Hepatocyte (in vitro differentiated cells): ENCODE measurements at regions not wholly inside any gene's neighbourhood (a gene's known extent, or its start where the extent isn't known, plus 50 kb on each side); places are given as distances from the start of the nearest gene placed in this dataset.

Source experiments
- EZH2 ChIP-seq: fragments of 200-600 bp; sonication (generic); IDR thresholded peaks from 2 replicates; pipeline ENCODE4 v1.6.1; 2016; ENCODE audit warnings: antibody characterized with exemption, mild to moderate bottlenecking, borderline replicate concordance
- EZH2phosphoT487 ChIP-seq: fragments of 200-600 bp; sonication (generic); IDR thresholded peaks from one replicate; pipeline ENCODE4 v1.6.1; 2018; ENCODE audit warnings: antibody characterized with exemption, mild to moderate bottlenecking, low read depth, moderate library complexity; ENCODE audit not compliant: unreplicated experiment, severe bottlenecking
- TF ChIP-seq, protein P1 (sequence below): fragments of 200-600 bp; sonication (generic); IDR thresholded peaks from 2 replicates; pipeline ENCODE4 v1.5.1; 2016; ENCODE audit warnings: antibody characterized with exemption, mild to moderate bottlenecking; ENCODE audit not compliant: poor library complexity

DNA sequence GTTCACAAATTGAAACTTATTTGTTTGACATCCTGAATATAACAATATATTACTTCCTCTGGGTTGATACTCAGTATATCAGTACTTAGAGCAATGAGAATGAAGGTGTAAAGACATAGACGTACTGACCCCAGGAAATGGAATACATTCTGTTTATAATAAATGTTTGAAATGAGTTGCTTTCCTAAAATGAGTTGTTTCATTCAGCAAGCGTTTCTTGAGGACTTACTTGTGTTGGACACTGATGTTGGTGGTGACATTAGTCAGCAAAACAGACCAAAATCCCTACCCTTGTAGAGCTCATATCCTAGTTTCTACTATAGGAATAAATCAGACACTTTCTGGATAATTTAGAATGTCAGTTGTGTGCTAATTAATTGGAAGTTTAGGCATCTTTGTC, 184.3 kb downstream of the ZDHHC21 start:
- TF ChIP-seq, protein P1, sequence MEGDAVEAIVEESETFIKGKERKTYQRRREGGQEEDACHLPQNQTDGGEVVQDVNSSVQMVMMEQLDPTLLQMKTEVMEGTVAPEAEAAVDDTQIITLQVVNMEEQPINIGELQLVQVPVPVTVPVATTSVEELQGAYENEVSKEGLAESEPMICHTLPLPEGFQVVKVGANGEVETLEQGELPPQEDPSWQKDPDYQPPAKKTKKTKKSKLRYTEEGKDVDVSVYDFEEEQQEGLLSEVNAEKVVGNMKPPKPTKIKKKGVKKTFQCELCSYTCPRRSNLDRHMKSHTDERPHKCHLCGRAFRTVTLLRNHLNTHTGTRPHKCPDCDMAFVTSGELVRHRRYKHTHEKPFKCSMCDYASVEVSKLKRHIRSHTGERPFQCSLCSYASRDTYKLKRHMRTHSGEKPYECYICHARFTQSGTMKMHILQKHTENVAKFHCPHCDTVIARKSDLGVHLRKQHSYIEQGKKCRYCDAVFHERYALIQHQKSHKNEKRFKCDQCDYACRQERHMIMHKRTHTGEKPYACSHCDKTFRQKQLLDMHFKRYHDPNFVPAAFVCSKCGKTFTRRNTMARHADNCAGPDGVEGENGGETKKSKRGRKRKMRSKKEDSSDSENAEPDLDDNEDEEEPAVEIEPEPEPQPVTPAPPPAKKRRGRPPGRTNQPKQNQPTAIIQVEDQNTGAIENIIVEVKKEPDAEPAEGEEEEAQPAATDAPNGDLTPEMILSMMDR: no peak
- TF ChIP-seq EZH2 (no peak), EZH2phosphoT487 (no peak)
